ENCODE measurements at regions not wholly inside any gene's neighbourhood (a gene's known extent, or its start where the extent isn't known, plus 50 kb on each side); places are given as distances from the start of the nearest gene placed in this dataset.

- peaks cover 2% of the 10 kb centered on the region for H3K9me3 Mint-ChIP-seq (ENCODE audit: unreplicated experiment)
- H3K4me3 Mint-ChIP-seq (ENCODE audit: unreplicated experiment), result no peak overlapping the region
- peaks cover 3% of the 10 kb centered on the region for H3K27me3 Mint-ChIP-seq (ENCODE audit: unreplicated experiment)
- DNase-seq, result no peak
- H3K36me3 Mint-ChIP-seq (ENCODE audit: unreplicated experiment), result peaks cover 5% of the 10 kb centered on the region
- peaks cover 2% of the 10 kb centered on the region for H3K4me1 Mint-ChIP-seq (ENCODE audit: low read depth, unreplicated experiment)
- H3K27ac Mint-ChIP-seq (ENCODE audit: unreplicated experiment), result no peak overlapping the region
- no peak for TF ChIP-seq CTCF (IDR thresholded peaks at IDR 0.05; ENCODE audit: partially characterized antibody, unreplicated experiment)
Measured at GRCh38 chr6:77011929-77012545, 451.3 kb downstream of the HTR1B start.

GRCh38 chr6:77010931-77011542, 452.3 kb downstream of the HTR1B start:
- Mint-ChIP-seq H3K4me3 (ENCODE audit: unreplicated experiment) (no peak overlapping the region), H3K9me3 (ENCODE audit: unreplicated experiment) (peaks cover 2% of the 10 kb centered on the region), H3K27ac (ENCODE audit: unreplicated experiment) (no peak overlapping the region), H3K36me3 (ENCODE audit: unreplicated experiment) (peaks cover 5% of the 10 kb centered on the region), H3K4me1 (ENCODE audit: low read depth, unreplicated experiment) (peaks cover 2% of the 10 kb centered on the region), H3K27me3 (ENCODE audit: unreplicated experiment) (peaks cover 3% of the 10 kb centered on the region)
- TF ChIP-seq CTCF (IDR thresholded peaks at IDR 0.05; ENCODE audit: partially characterized antibody, unreplicated experiment), result no peak
- DNase-seq, result no peak

- peaks cover 2% of the 10 kb centered on the region for H3K27me3 Mint-ChIP-seq (ENCODE audit: unreplicated experiment)
- H3K36me3 Mint-ChIP-seq (ENCODE audit: unreplicated experiment), result peaks cover 8% of the 10 kb centered on the region
- DNase-seq, result no peak
- H3K4me1 Mint-ChIP-seq (ENCODE audit: low read depth, unreplicated experiment), result peaks cover 3% of the 10 kb centered on the region
- H3K4me3 Mint-ChIP-seq (ENCODE audit: unreplicated experiment), result peak overlapping the region; percentile 9
- no peak for TF ChIP-seq CTCF (IDR thresholded peaks at IDR 0.05; ENCODE audit: partially characterized antibody, unreplicated experiment)
- no peak overlapping the region for H3K27ac Mint-ChIP-seq (ENCODE audit: unreplicated experiment)
- H3K9me3 Mint-ChIP-seq (ENCODE audit: unreplicated experiment), result peaks cover 4% of the 10 kb centered on the region
Measured at GRCh38 chr6:76992553-76992952, 470.7 kb downstream of the HTR1B start.

- no peak overlapping the region for H3K27ac Mint-ChIP-seq (ENCODE audit: unreplicated experiment)
- H3K4me3 Mint-ChIP-seq (ENCODE audit: unreplicated experiment), result no peak overlapping the region
- no peak for TF ChIP-seq CTCF (IDR thresholded peaks at IDR 0.05; ENCODE audit: partially characterized antibody, unreplicated experiment)
- no peaks in the 10 kb centered on the region for H3K27me3 Mint-ChIP-seq (ENCODE audit: unreplicated experiment)
- no peaks in the 10 kb centered on the region for H3K9me3 Mint-ChIP-seq (ENCODE audit: unreplicated experiment)
- DNase-seq, result no peak
- H3K36me3 Mint-ChIP-seq (ENCODE audit: unreplicated experiment), result peaks cover 5% of the 10 kb centered on the region
- H3K4me1 Mint-ChIP-seq (ENCODE audit: low read depth, unreplicated experiment), result peaks cover 3% of the 10 kb centered on the region
Measured at GRCh38 chr6:76984572-76984971, 478.7 kb downstream of the HTR1B start.

- no peaks in the 10 kb centered on the region for H3K36me3 Mint-ChIP-seq (ENCODE audit: unreplicated experiment)
- no peaks in the 10 kb centered on the region for H3K27me3 Mint-ChIP-seq (ENCODE audit: unreplicated experiment)
- no peak for TF ChIP-seq CTCF (IDR thresholded peaks at IDR 0.05; ENCODE audit: partially characterized antibody, unreplicated experiment)
- H3K9me3 Mint-ChIP-seq (ENCODE audit: unreplicated experiment), result no peaks in the 10 kb centered on the region
- DNase-seq, result no peak
- no peak overlapping the region for H3K27ac Mint-ChIP-seq (ENCODE audit: unreplicated experiment)
- peaks cover 3% of the 10 kb centered on the region for H3K4me1 Mint-ChIP-seq (ENCODE audit: low read depth, unreplicated experiment)
- no peak overlapping the region for H3K4me3 Mint-ChIP-seq (ENCODE audit: unreplicated experiment)
Measured at GRCh38 chr6:76982476-76983199, 480.7 kb downstream of the HTR1B start.
